Stimulated activated CD4-positive, alpha-beta T cell treated with anti-CD3 and anti-CD28 coated beads, Interleukin-2, amount 100 ng/mL, for 48 hours (primary cell): ENCODE measurements at regions not wholly inside any gene's neighbourhood (a gene's known extent, or its start where the extent isn't known, plus 50 kb on each side); places are given as distances from the start of the nearest gene placed in this dataset.
"Not testable (repeated sequence)": the region's sequence is repeated elsewhere in the genome, so short reads cannot be mapped to it uniquely, and the experiment has no call there.

Source experiments
- DNase-seq, 2 donors: peaks; one replicate each; pipeline ENCODE4 v3.0.0-alpha.2; 2020

DNA sequence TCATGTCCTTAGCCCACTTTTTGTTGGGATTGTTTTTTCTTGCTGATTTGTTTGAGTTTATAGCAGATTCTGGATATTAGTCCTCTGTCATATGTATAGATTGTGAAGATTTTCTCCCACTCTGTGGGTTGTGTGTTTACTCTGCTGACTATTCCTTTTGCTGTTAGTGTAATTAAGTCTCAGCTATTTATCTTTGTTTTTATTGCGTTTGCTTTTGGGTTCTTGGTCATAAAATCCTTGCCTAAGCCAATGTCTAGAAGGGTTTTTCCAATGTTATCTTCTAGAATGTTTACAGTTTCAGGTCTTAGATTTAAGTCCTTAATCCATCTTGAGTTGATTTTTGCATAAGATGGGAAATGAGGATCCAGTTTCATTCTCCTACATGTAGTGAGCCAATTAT is 351.2 kb upstream of the PIK3R1 start:
- not testable (repeated sequence) for DNase-seq

DNA sequence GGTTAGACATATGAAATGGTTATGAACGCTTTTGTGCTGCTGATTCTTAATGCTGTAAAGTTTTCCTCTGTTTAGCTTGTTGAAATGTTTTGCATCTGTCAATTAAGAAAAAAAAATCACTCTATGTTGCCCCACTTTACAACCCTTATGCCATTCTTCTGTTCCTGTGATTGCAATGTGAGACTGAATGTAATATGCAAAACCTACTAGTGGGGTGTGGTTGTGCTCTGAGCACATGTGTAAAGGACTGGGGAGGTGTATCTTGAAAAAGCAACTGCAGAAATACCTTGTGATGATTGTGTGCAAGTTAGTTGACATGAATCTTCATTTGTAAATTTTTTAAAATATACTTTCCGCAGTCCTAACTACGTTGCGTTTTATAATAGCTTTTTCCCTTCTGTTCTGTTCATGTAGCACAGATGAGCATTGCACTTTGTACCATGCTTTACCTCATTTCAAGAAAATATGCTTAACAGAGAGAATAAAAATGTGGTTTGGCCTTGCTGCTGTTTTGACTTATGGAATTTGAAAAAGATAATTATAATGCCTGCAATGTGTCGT is 357.0 kb upstream of the PIK3R1 start:
- DNase-seq, result no peak

DNA sequence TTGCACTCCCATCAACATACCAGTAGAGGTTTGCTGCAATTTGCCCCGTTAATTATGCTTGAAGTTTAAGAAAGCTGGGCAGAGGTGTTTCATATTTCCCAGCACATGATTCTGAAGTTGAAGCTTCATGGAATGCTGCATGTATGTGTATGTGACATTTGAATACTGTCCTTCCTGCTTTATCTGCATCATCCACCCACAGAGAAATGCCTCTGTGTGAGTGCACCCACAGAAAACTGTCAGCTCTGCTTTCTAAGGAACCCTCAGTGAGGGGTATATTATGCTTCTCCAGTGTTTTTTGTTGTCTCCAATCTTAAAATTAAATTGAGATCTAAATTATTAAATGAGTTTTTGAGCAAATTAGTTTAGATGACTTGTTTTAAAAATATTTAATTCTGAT is 358.1 kb upstream of the PIK3R1 start:
- DNase-seq, result no peak

DNA sequence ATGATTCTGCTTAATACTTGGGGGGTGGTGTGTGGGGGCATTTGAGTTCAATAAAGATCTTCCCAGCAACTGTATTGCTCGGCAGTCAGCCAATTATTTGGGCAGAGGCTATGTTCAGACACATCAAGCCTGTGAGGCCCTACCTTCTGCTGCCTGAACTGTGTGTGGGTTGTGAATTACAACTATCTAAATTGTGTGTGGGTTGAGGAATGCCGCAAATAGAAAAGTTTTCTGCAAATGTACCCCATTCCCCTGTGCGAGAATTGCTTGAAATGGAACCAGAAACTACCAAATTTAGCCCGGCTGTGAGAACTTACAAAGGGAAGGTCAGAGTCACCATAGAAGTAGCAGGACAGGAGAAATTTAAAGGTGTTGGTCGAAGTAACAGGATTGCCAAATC is 360.0 kb upstream of the PIK3R1 start:
- DNase-seq, result no peak

DNA sequence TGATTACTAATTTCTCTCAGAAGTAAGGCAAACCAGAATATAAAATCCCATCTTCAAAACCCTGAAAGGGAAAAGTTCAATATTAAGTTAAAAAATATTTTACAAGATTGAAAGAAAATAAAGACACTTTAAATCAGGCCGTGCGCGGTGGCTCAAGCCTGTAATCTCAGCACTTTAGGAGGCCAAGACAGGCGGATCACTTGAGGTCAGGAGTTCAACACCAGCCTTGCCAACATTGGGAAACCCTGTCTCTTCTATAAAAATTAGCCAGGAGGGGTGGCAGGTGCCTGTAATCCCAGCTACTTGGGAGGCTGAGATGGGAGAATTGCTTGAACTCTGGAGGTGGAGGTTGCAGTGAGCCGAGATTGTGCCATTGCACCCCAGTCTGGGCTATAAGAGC is 364.6 kb upstream of the PIK3R1 start:
- DNase-seq, result not testable (repeated sequence)

DNA sequence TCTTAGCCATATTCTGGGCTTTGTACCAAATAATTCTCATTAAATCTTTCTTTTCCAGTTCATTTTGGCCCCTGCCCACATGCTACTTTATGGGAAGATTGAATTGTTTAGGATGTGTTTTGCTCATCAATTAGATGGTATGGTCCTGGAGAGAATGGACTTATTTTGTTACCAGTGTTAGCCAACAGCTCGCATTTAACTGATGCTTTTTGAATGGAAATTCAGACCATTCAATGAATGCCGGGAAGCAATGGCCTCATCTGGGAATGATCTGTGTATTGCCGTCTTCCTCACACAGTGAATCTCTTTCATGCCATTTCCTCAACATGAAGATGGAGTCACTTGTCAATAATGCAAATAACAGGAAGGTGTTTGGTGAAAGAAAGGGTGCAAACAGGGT is 370.6 kb upstream of the PIK3R1 start:
- DNase-seq, result no peak

DNA sequence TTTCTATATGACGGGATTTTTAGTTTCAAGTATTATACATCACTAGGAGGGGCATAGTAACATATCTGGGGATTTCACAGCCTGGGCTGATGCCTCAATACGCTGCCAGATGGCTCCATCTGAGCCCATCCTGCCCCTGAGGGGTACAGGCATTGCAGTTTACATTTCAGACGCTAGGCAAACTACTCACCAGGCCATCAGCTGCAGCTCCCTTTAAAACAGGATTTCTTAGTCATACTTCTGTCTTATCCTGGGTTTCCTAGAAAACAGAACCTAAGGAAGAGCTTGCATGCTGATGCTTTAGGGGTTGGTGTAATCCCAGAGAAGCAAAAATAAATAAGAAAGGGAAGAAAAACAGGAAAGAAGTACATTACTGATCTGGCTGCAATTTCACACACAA is 372.8 kb upstream of the PIK3R1 start:
- DNase-seq, result no peak

DNA sequence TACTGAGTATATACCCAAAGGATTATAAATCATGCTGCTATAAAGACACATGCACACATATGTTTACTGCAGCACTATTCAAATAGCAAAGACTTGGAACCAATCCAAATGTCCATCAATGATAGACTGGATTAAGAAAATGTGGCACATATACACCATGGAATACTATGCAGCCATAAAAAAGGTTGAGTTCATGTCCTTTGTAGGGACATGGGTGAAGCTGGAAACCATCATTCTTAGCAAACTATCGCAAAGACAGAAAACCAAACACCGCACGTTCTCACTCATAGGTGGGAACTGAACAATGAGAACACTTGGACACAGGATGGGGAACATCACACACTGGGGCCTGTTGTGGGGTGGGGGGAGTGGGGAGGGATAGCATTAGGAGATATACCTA is 378.3 kb upstream of the PIK3R1 start:
- not testable (repeated sequence) for DNase-seq

DNA sequence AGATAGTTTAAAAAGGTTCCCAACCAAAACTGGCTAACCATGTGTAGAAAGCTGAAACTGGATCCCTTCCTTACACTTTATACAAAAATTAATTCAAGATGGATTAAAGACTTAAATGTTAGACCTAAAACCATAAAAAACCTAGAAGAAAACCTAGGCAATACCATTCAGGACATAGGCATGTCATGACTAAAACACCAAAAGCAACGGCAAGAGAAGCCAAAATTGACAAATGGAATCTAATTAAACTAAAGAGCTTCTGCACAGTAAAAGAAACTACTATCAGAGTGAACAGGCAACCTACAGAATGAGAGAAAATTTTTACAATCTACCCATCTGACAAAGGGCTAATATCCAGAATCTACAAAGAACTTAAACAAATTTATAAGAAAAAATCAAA is 379.1 kb upstream of the PIK3R1 start:
- DNase-seq, result not testable (repeated sequence)

DNA sequence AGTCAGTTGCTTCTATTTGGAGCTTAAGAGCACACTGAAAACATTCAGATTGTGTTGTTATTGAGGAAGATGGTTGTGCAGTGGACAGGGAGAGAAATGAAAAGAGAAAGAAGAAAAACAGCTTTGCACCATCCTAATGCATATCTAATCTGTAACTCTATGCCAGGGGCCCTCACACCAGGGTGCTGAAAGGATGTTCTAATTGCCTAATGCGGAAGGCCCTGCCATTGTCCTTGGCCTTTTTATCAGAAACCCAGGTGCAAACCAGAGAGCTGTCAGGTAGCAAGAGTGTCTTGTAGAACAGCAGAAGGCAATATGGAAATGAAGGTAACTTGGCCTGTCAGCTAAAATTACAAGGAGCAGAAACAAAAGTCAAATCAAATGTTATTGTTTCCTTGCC is 384.5 kb upstream of the PIK3R1 start:
- DNase-seq, result no peak

DNA sequence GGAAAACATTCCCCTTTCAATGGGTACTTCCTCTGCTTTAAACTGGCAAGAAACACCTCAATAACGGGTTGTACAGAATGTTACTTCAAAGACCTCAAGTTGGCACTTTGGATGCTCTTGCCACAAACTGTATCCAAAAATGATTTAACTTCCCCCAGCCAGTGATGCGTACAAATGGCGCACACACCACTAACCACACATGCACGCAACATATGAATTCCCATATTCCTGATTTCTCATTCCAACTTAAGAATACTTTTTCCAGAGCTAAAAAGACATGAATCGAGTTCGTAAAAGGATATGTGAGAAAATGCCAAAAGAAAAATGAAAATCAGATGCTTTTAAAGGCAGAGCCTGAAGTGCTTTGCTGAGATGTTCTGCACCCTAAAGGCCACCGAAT is 388.0 kb upstream of the PIK3R1 start:
- DNase-seq, result no peak

DNA sequence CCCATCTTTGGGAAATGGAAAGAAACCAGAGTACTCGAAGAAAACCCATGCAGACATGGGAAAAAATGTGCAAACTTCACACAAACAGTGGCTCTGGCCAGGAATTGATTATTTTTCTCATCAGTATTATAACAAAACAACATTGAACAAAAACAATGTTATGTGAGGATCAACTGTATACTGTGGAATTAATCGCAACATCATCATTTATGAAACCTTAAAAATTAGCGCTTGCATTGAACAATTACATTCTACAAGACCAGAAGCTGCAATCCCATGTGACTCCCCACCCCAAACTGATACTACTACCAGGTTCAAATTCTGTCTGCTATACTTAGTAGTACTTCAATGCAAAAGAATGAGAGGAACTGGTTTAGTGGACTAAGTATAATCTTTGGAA is 390.7 kb upstream of the PIK3R1 start:
- no peak for DNase-seq

DNA sequence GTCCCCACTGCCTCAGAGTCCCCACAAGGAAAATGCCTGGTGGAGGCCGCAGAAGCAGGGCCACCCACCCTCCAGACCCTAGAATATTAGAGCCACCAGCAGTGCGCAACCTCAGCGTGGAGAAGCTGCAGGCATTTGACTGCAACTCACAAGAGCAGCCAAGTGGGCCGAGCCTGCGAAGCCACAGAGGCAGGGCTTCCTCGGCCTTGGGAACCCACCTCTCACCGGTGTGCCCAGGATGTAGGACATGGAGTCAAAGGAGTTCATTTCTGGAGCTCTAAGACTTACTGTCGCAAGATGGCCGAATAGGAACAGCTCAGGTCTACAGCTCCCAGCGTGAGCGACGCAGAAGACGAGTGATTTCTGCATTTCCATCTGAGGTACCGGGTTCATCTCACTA is 397.9 kb upstream of the PIK3R1 start:
- DNase-seq, result no peak

DNA sequence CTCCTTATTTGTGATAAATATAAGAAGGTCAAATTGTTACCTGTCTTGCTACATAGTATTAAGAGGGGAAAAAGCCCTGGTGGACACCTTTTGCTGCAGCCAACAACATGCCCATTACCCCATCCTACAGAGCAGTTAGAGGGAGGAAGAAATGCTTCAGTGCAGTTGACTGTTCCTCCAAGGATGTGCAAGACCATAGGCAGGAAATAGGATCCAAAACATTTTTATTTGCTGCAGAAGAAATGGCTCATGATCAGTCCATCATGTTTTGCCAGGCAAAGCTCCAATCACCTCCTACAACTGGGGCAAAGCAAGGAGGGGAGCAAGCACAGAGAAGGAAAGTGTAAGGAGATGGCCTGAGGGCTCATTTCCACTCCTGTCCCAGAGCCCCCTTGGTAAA is 399.1 kb upstream of the PIK3R1 start:
- DNase-seq, result no peak

DNA sequence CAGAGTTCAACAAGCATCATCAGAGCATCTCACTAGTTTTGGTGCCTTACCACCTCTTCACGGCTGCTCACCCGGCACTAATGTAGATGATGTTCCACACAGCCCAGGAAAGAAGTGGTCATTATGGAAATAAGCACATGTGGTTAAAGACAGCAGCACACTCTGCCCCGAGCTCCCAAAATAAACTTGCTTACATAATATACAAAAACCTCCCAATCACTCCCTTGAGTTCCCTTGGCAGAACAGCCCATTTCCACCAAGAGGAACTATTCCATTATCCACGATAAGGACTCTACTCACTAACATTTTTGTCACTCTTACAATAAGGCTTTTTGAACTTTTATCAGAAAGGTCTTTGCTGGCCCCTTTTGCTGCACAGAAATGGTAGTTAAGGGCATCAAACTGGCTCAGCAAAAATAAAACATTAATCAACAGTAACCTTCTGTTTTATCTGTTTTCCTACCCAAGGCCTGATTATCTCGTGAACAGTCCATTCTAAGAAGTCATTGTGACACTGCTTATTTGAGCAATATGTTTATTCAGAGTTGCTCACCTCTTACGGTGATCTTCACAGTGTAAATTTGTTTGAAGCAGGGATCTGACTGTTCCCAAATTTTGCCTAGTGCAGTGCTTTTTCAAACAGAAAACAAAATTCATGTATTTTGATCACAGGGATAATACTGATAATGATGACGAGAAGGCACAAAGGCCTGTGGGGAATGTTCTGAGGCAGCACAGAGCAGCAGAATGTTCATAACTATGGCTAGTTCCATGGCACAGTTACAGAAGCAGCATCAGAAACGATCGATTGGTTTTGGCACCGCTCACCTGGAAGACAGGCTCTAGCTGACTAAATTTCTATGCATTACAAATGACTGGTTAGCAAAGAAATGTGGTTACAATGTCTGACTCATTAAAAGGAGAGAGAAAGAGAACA is 399.8 kb upstream of the PIK3R1 start:
- DNase-seq, result no peak

DNA sequence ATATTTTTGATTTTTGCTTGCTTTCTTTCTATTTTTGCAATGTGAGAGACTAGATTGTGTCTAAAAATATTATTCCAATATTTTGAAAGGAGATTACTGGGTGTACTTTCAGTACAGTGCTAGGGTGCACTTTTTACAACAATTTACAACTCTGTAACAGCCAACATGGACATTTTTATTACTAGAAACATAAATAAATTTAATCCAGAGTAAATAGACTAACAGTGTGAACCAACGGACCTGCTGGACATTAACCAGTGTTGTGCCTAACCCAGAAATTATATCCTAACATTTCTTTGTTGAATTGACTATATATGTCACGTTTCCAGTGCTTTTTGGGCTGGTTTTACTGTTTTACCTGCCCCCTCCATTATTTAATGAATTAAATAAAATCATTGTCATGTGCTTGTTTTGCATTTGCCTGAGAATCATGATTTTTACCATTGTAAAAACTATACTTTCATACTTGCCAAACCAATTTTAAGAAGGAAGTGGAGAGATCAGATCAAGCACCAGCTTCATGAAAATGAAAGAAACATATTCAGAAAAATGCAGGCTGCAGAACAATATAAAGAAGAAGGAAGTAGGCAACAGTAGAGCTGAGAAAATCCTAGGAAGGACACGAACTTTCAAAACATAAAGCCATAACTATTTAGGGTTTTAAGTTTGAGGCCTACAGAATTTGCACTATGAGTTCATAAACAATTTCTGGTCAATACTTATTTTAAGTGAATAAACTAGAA is 400.8 kb upstream of the PIK3R1 start:
- DNase-seq, result no peak

DNA sequence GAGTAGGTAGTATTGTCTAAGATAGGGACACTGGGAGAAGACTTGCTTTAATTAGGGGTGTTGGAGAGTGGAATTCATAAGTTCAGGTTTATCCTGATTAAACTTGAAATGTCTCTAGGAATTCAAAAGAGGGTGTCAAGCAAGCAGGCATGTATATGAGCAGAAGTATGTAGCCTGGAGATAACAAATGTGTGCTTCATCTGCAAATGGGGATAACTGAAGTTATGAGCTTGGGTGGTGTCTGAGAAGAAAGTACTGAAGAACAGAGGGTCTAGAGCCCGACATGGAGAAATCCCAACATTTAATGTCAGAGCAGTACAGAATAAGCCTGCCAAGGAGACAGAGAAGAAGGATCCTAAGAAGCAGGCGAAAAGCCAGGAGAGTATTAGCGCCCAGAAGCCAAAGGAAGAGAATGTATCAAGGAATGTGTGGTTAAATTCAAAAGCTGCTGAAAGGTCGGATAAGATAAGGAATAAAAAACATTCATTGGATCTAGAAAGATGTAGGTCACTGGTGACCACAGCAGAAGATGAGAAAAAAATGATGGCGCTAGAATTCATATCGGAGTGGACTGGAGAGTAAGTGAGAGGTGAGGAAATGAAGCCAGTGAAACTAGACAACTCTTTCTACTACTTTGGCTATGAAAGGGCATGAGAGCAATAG is 401.5 kb upstream of the PIK3R1 start:
- DNase-seq, result no peak

DNA sequence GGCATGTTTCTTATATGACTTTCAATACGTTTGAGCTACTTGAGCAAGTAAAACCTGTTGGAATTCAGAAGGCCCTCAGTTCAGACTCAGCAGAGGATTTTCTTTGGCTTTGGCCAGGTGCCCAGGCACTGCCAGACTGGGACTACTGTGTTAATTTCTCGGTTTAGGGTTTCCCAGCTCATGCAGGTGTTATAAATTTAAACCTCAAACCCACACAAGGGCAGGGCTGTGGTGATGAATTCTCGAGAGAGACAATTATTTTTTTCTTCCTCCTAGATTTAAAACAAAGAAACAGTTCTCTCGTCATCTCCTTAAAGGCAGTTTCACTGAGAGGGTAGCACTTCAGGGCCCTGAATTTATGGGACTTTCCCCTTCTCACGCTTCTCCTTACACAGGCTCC is 406.0 kb upstream of the PIK3R1 start:
- DNase-seq, result no peak

DNA sequence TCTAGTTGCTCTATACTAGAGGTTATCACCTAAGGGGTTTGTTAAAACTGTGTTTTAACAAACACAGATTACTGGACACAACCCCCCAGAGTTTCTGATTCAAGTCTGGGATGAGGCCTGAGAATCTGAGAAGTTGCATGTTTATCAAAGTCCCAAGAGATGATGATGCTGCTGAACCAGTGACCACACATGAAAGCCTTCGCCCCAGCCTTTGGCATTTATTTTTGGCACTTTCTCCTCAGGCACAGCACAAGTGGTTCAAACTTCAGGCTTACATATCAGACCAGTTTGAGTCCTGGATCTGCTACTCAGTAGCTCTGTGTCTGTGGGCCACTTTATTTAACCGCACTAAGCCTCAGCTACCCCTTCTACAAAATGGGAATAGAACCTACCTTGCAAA is 407.2 kb upstream of the PIK3R1 start:
- DNase-seq, result no peak

DNA sequence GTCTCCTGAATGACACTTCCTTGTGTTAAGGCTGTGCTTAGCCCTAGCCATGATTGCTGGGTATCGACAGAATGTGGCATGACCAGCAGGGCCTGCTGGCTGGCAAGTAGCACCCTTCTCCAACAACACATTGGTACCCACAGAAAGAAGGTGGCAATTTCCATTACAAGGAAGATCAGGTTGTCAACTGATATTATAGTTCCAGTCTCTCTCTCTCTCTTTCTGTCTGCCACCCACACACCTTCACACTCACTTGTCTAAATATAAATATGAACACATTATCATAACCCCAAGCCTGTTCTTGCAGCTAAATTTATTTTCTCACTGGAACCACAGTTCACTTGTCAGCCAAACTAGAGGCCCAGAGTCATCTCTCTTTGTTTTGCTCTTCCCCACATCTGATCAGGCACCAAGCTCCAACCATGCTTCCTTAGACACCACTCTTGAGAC is 408.1 kb upstream of the PIK3R1 start:
- no peak for DNase-seq

DNA sequence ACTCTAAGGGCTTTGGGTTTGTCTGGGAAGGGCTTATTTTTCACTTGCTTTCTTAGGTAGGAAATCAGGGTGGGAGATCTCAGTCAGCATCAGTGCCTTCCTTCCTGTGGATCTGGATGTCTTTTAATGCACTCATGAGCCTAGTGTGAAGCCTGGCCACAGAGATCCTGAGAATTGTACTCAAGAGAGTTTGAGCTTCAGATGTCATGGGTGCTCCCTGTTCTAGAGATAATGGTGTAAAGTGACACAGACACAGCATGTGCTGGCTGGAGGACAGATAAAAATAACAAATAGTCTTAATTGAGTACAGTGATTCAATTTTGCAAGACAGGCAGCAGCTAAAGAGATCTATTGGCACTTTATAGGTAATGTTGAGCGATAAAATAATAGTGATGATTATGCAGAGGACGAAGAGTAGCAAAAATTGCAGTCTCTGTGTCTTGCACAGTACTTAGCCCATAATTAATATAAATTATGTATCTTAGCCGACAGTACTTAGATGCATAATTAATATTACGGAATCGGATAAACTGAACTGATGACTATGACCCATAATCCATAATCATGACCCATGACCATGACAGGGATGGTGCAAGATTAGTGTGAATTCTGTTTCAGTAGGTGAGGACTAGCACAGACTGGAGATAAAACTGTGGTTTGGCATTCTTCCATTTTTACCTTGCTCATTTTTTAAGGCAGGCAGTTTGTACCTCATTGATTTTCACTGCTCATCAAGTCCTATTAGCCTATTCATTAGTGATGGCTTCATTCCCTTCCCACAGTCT is 408.7 kb upstream of the PIK3R1 start:
- no peak for DNase-seq

DNA sequence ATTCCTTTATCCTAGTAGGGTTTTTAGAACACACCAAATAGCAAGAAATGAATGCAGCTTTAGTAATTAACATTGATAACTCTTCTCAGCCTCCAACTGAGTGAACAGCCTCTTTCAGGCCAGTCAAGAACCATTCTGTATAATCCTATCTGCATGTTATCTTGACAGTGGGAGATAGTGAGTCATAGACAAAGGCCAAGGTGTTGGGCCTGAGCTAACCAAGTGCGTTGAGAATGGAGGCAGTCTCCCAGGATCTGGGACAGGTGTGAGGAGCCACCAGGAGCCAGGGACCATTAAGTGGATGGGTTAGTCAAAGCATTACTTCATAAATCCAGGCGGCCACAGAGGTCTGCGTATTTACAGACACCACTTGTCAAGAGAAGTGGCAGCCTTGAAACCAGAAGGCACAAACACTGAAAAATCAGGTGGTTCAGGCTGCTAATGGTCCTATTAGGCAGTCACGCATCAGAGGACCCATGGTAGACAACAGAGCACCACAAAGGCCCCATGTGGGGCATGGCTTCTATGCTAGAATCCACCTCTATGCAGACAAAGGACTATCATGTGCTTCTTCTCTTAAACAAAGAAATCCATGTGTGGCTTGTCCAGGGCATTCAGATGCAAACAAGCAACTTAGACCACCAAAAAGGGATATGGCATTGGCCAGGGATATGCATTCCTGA is 409.7 kb upstream of the PIK3R1 start:
- no peak for DNase-seq
